MM.1S (cell line): ENCODE measurements at regions not wholly inside any gene's neighbourhood (a gene's known extent, or its start where the extent isn't known, plus 50 kb on each side); places are given as distances from the start of the nearest gene placed in this dataset.

Source experiments
- CTCF ChIP-seq: fragments of 300-600 bp; sonication (generic); IDR thresholded peaks from 2 replicates; pipeline ENCODE4 v1.5.1; 2016; ENCODE audit warnings: antibody characterized with exemption, low read length, mixed read lengths
- EZH2 ChIP-seq: fragments of 300-600 bp; sonication (generic); optimal IDR thresholded peaks from 2 replicates; pipeline ENCODE3; 2017; ENCODE audit warnings: low read depth, mild to moderate bottlenecking, antibody characterized with exemption, low read length, mixed read lengths

GRCh38 chr6:10071631-10072220, 343.1 kb downstream of the TFAP2A start:
- TF ChIP-seq CTCF (no peak), EZH2 (no peak)
